Neuronal stem cell (in vitro differentiated cells): ENCODE measurements at regions not wholly inside any gene's neighbourhood (a gene's known extent, or its start where the extent isn't known, plus 50 kb on each side); places are given as distances from the start of the nearest gene placed in this dataset.

Experiments used
- DNase-seq: peaks from one replicate; pipeline ENCODE4 v3.0.0-alpha.2; 2013; ENCODE audit warnings: low spot score
- H2AFZ ChIP-seq: one replicate; pipeline ENCODE4 v1.6.1; 2013; ENCODE audit warnings: mild to moderate bottlenecking, low read length, inconsistent platforms
- H2AK5ac ChIP-seq: 2 replicates; pipeline ENCODE4 v1.6.1; 2013; ENCODE audit warnings: low read depth, mild to moderate bottlenecking, inconsistent platforms, low read length, moderate library complexity, mixed read lengths
- H2BK120ac ChIP-seq: 2 replicates; pipeline ENCODE4 v1.6.1; 2013; ENCODE audit warnings: low read depth, mild to moderate bottlenecking, inconsistent platforms, low read length, moderate library complexity, mixed read lengths
- H2BK12ac ChIP-seq: one replicate; pipeline ENCODE4 v1.6.1; 2013; ENCODE audit warnings: low read length, inconsistent platforms
- H2BK15ac ChIP-seq: 2 replicates; pipeline ENCODE4 v1.6.1; 2013; ENCODE audit warnings: mild to moderate bottlenecking, low read length, inconsistent platforms, mixed read lengths
- H2BK5ac ChIP-seq: one replicate; pipeline ENCODE4 v1.6.1; 2013; ENCODE audit warnings: inconsistent platforms, mild to moderate bottlenecking, low read length, moderate library complexity
- H3K14ac ChIP-seq: one replicate; pipeline ENCODE4 v1.6.1; 2013; ENCODE audit warnings: low read length, inconsistent platforms
- H3K18ac ChIP-seq: 2 replicates; pipeline ENCODE4 v1.6.1; 2013; ENCODE audit warnings: low read length, inconsistent platforms
- H3K23ac ChIP-seq: 2 replicates; pipeline ENCODE4 v1.6.1; 2013; ENCODE audit warnings: low read depth, mild to moderate bottlenecking, mixed read lengths, low read length, inconsistent platforms; ENCODE audit not compliant: poor library complexity
- H3K27ac ChIP-seq: replicated peaks from 3 replicates; pipeline ENCODE4 v1.5.1; 2013; ENCODE audit warnings: low read length, inconsistent platforms
- H3K27me3 ChIP-seq, 3 experiments: 2 replicates each; pipeline ENCODE4 v1.6.1; 2013; ENCODE audit warnings: low read length in 3 of 3, mild to moderate bottlenecking in 2 of 3, inconsistent platforms in 1 of 3, low read depth in 1 of 3, mixed read lengths in 1 of 3, moderate library complexity in 1 of 3; ENCODE audit not compliant: control insufficient read depth in 3 of 3, insufficient read depth in 3 of 3
- H3K36me3 ChIP-seq, 2 donors: replicated peaks in 1 of 2; 2 replicates each; pipeline ENCODE4 v1.6.1; 2013; ENCODE audit warnings: low read length in 2 of 2; ENCODE audit not compliant: control insufficient read depth in 2 of 2, insufficient read depth in 2 of 2
- H3K4ac ChIP-seq: 2 replicates; pipeline ENCODE4 v1.6.1; 2013; ENCODE audit warnings: inconsistent platforms, mild to moderate bottlenecking, low read length, moderate library complexity
- H3K4me1 ChIP-seq, 2 donors: 1 replicate in 1 of 2; 2 replicates in 1 of 2; pipeline ENCODE4 v1.6.1; 2013; ENCODE audit warnings: low read length in 2 of 2, low read depth in 1 of 2; ENCODE audit not compliant: control insufficient read depth in 2 of 2, insufficient read depth in 1 of 2
- H3K4me2 ChIP-seq: one replicate; pipeline ENCODE4 v1.6.1; 2013; ENCODE audit warnings: mild to moderate bottlenecking, low read length, inconsistent platforms; ENCODE audit not compliant: insufficient read depth, poor library complexity, severe bottlenecking
- H3K4me3 ChIP-seq, 2 donors: 2 replicates each; pipeline ENCODE4 v1.5.1; 2013; ENCODE audit warnings: low read length in 2 of 2, mild to moderate bottlenecking in 2 of 2, inconsistent platforms in 1 of 2, moderate library complexity in 1 of 2
- H3K79me1 ChIP-seq: one replicate; pipeline ENCODE4 v1.6.1; 2013; ENCODE audit warnings: low read depth, mild to moderate bottlenecking, inconsistent platforms, low read length, moderate library complexity
- H3K9ac ChIP-seq: one replicate; pipeline ENCODE4 v1.6.1; 2013; ENCODE audit warnings: mild to moderate bottlenecking, low read depth, low read length, inconsistent platforms; ENCODE audit not compliant: poor library complexity
- H3K9me3 ChIP-seq, 2 donors: replicated peaks in 1 of 2; 2 replicates each; pipeline versions ENCODE3 to v1.6.1; 2013; ENCODE audit warnings: low read length in 2 of 2, mild to moderate bottlenecking in 2 of 2, inconsistent platforms in 1 of 2, low read depth in 1 of 2, mixed read lengths in 1 of 2, moderate library complexity in 1 of 2; ENCODE audit not compliant: control insufficient read depth in 2 of 2, insufficient read depth in 1 of 2
- H4K8ac ChIP-seq: one replicate; pipeline ENCODE4 v1.6.1; 2013; ENCODE audit warnings: low read depth, mild to moderate bottlenecking, inconsistent platforms, low read length, moderate library complexity
- H4K91ac ChIP-seq: one replicate; pipeline ENCODE4 v1.6.1; 2013; ENCODE audit warnings: low read length, low read depth, mild to moderate bottlenecking, inconsistent platforms; ENCODE audit not compliant: poor library complexity
- WGBS, 2 donors: extraction: QIAGEN DNeasy Blood & Tissue Kit; methylation state at CpG; one replicate each; pipeline ENCODE4 v1.1.7; 2013; ENCODE audit warnings: missing lambda C conversion rate in 2 of 2, mixed read lengths in 1 of 2; ENCODE audit not compliant: insufficient read length in 2 of 2, insufficient replicate concordance in 1 of 2; ENCODE audit errors: extremely low coverage in 2 of 2; 5-methylcytosine and 5-hydroxymethylcytosine counted together

DNA sequence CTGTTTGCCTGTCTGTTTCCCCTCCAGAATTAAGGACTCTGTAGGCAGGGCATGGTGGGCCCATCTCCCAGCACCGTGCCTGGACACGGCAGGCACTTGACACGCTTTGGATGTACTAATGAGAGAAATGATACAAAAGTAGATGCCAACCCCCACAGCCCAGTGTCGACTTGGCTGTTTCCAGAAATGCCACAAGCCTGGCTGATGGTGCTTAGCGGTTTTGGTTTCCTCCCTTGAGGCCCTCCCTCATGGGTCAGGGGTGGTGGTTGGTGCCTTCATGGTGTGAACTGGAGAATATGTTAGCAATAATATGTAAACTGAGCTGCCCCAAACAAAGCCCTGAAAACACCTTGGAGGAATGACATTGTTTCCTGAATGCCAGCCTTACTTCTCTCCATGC, 55.5 kb upstream of the ESRRB start:
- no peak overlapping the region for H2BK12ac ChIP-seq
- H3K27ac ChIP-seq: no peak overlapping the region
- H3K14ac ChIP-seq: no peak overlapping the region
- no peak overlapping the region for H3K4me3 ChIP-seq
- H3K9me3 ChIP-seq: no peaks in the 10 kb centered on the region
- H2BK120ac ChIP-seq: no peak overlapping the region
- H3K4me1 ChIP-seq: peaks cover 0 to 2% of the 10 kb centered on the region in 2 donors
- DNase-seq: no peak
- no peak overlapping the region for H3K9ac ChIP-seq
- no peak overlapping the region for H4K8ac ChIP-seq
- H4K91ac ChIP-seq: no peak overlapping the region
- H2AFZ ChIP-seq: no peak overlapping the region
- H3K36me3 ChIP-seq: no peaks in the 10 kb centered on the region
- H3K4me2 ChIP-seq: no peak overlapping the region
- no CpG with 5 or more reads among the region's 5 CpGs for WGBS, 2 donors
- H2BK15ac ChIP-seq: no peak overlapping the region
- no peak overlapping the region for H2AK5ac ChIP-seq
- no peak overlapping the region for H2BK5ac ChIP-seq
- no peak overlapping the region for H3K23ac ChIP-seq
- no peak overlapping the region for H3K4ac ChIP-seq
- no peaks in the 10 kb centered on the region for H3K79me1 ChIP-seq
- peaks cover 0 to 4% (median 0%) of the 10 kb centered on the region in 3 experiments for H3K27me3 ChIP-seq
- H3K18ac ChIP-seq: no peak overlapping the region

DNA sequence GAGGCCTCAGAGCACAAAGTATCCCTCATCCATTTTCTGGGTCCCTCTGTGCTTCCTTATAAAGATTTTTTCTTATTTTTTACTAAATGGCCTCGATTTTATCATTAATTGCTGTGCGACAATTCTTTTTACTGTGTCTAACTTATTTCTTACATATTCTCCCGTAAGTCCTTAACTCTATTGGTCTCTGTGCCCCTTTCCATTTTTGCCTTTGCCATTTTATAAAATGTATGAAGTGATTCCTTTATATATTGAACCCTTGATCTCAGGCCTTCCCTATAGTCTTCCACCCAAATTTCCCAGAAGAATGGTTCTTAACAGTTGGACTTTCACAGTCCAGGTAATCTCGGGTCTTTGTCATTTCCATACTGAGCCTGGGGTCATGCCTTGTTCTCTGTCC, 55.0 kb upstream of the ESRRB start:
- no peak overlapping the region for H3K4me3 ChIP-seq
- no peak overlapping the region for H2BK120ac ChIP-seq
- H4K8ac ChIP-seq: no peak overlapping the region
- no peaks in the 10 kb centered on the region for H3K9me3 ChIP-seq
- no peak overlapping the region for H3K27ac ChIP-seq
- H4K91ac ChIP-seq: no peak overlapping the region
- no peak overlapping the region for H3K14ac ChIP-seq
- no peak overlapping the region for H3K4ac ChIP-seq
- no peak overlapping the region for H3K4me2 ChIP-seq
- no peak overlapping the region for H3K18ac ChIP-seq
- H2AFZ ChIP-seq: no peak overlapping the region
- no peaks in the 10 kb centered on the region for H3K36me3 ChIP-seq
- WGBS, 2 donors: no CpG with 5 or more reads among the region's 4 CpGs
- no peak overlapping the region for H3K23ac ChIP-seq
- peaks cover 0 to 3% (median 0%) of the 10 kb centered on the region in 3 experiments for H3K27me3 ChIP-seq
- H2BK12ac ChIP-seq: no peak overlapping the region
- DNase-seq: no peak
- no peak overlapping the region for H2BK5ac ChIP-seq
- no peak overlapping the region for H2AK5ac ChIP-seq
- no peak overlapping the region for H2BK15ac ChIP-seq
- H3K4me1 ChIP-seq: peaks cover 0 to 2% of the 10 kb centered on the region in 2 donors
- no peaks in the 10 kb centered on the region for H3K79me1 ChIP-seq
- no peak overlapping the region for H3K9ac ChIP-seq

DNA sequence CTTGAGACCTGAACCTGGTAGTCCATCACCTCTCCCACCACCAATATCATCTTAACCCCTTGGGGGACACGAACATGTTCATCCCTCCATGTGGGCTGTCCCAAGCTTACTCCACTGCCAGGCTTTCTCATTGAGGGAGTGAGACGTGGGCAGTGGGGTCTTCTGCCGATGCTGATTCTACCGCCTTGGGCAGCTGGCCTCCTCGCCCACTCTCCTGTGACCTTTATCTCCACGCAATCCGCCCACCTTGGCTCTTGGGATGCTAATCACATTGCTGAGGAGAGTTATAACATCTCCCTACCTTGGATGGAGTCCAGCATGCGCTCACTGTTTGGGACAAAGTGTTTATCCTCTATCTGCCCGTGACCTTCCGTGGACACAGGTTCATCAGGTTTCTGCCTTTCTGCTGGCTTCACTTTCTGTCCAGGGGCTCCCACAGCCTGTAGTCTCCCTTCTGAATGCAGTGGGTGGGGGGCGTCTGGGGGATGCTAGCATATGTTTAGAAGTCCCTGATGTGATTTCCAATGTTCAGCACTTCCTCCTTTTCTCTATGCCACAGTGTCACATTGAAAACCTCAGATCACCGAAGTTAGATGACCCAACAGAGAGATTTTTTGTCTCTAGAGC, 53.2 kb upstream of the ESRRB start:
- Histone ChIP-seq H3K23ac (no peak overlapping the region), H3K9ac (no peak overlapping the region), H3K18ac (no peak overlapping the region), H2AK5ac (no peak overlapping the region), H4K91ac (no peak overlapping the region), H4K8ac (no peak overlapping the region), H3K9me3 (no peaks in the 10 kb centered on the region), H2BK120ac (no peak overlapping the region), H3K36me3 (no peaks in the 10 kb centered on the region), H3K4me3 (no peak overlapping the region), H3K27me3 (peaks cover 0 to 3% (median 0%) of the 10 kb centered on the region in 3 experiments), H3K14ac (no peak overlapping the region), H3K79me1 (no peaks in the 10 kb centered on the region), H2BK5ac (no peak overlapping the region), H2AFZ (no peak overlapping the region), H2BK12ac (no peak overlapping the region), H3K4ac (no peak overlapping the region), H3K27ac (no peak overlapping the region), H3K4me2 (no peak overlapping the region), H2BK15ac (no peak overlapping the region), H3K4me1 (peaks cover 0 to 2% of the 10 kb centered on the region in 2 donors)
- no peak for DNase-seq
- WGBS, 2 donors: no CpG with 5 or more reads among the region's 12 CpGs

DNA sequence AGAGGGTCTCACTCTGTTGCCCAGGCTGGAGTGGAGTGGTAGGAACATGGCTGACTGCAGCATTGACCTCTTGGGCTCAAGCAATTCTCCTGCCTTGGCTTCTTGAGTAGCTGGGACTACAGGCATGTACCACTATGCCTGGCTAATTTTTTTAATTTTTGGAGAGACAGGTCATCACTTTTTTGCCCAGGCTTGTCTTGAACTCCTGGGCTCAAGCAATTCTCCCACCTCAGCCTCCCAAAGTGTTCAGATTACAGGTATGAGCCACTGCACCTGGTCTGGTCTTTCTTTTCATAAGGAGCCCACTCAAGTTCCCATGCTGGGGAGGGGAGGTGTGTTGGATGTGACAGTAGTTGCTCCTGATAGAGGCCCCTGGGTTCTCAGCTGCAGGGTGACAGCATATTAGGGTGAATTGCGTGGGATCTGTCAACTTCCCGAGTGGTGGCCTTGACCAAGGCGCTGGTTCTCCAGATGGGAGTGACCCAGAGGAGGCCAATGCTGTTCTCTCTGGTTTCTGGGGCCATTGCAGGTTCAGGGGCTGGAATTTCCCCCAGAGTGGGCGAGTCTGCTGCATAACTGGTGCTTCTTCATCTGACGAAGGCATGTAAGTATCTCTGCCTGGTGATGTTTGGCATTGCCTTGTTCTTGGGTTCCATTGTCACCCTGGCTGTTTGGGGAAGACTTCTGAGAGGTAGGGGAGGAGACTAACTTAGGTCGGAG, 52.4 kb upstream of the ESRRB start:
- no peaks in the 10 kb centered on the region for H3K9me3 ChIP-seq
- no peak overlapping the region for H3K4me3 ChIP-seq
- no peaks in the 10 kb centered on the region for H3K79me1 ChIP-seq
- peaks cover 0 to 2% of the 10 kb centered on the region in 2 donors for H3K4me1 ChIP-seq
- no peak overlapping the region for H3K4ac ChIP-seq
- H3K27me3 ChIP-seq: peaks cover 0 to 9% (median 0%) of the 10 kb centered on the region in 3 experiments
- no peak overlapping the region for H3K27ac ChIP-seq
- no peak overlapping the region for H2BK5ac ChIP-seq
- no peak overlapping the region for H3K9ac ChIP-seq
- no peak overlapping the region for H2AFZ ChIP-seq
- no peaks in the 10 kb centered on the region for H3K36me3 ChIP-seq
- H3K23ac ChIP-seq: no peak overlapping the region
- H3K14ac ChIP-seq: no peak overlapping the region
- no peak overlapping the region for H4K91ac ChIP-seq
- WGBS, 2 donors: no CpG with 5 or more reads among the region's 6 CpGs
- no peak for DNase-seq
- no peak overlapping the region for H2BK12ac ChIP-seq
- no peak overlapping the region for H3K18ac ChIP-seq
- no peak overlapping the region for H2AK5ac ChIP-seq
- H2BK15ac ChIP-seq: no peak overlapping the region
- no peak overlapping the region for H2BK120ac ChIP-seq
- no peak overlapping the region for H3K4me2 ChIP-seq
- no peak overlapping the region for H4K8ac ChIP-seq
